GM12873 (cell line): ENCODE measurements at regions not wholly inside any gene's neighbourhood (a gene's known extent, or its start where the extent isn't known, plus 50 kb on each side); places are given as distances from the start of the nearest gene placed in this dataset.

Experiments used
- TF ChIP-seq, protein P1 (sequence below): IDR thresholded peaks from 2 replicates; pipeline ENCODE4 v1.5.1; 2012; ENCODE audit warnings: low read depth, mild to moderate bottlenecking, moderate library complexity, low read length, control low read depth; ENCODE audit not compliant: insufficient read depth; ENCODE audit errors: missing control alignments

DNA sequence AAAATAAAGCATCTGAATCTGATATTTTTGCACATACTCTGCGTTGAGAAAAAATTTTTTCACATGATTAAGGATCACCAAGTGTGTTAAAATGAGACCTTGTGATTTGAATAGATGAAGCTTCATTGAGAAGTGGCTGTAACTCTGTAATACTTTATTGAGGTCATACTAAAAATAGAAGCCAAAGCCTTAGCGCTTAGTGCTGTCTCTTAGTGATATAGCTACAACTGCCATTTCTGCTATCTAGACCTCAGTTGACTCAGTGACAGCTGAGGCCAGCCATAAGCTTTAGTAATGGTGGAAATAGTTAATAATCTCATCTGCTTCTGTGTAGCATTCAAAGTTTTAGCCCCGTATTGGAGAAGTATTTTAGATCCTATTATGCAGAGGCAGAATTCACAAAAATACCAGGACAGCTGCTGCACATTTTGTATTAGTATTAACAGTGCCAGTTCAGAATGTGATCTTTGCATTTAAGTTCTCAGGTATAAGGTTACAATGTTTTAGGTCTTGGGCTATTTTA lies 107.4 kb upstream of the SGCD start:
- TF ChIP-seq, protein P1, sequence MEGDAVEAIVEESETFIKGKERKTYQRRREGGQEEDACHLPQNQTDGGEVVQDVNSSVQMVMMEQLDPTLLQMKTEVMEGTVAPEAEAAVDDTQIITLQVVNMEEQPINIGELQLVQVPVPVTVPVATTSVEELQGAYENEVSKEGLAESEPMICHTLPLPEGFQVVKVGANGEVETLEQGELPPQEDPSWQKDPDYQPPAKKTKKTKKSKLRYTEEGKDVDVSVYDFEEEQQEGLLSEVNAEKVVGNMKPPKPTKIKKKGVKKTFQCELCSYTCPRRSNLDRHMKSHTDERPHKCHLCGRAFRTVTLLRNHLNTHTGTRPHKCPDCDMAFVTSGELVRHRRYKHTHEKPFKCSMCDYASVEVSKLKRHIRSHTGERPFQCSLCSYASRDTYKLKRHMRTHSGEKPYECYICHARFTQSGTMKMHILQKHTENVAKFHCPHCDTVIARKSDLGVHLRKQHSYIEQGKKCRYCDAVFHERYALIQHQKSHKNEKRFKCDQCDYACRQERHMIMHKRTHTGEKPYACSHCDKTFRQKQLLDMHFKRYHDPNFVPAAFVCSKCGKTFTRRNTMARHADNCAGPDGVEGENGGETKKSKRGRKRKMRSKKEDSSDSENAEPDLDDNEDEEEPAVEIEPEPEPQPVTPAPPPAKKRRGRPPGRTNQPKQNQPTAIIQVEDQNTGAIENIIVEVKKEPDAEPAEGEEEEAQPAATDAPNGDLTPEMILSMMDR: no peak

- TF ChIP-seq, protein P1: no peak
These were observed 105.1 kb upstream of the SGCD start for GRCh38 chr5:156221816-156222215.

- TF ChIP-seq, protein P1: no peak
These were observed 103.4 kb upstream of the SGCD start for GRCh38 chr5:156223547-156223946.

GRCh38 chr5:156230887-156231286 lies 96.1 kb upstream of the SGCD start:
- TF ChIP-seq, protein P1: no peak

GRCh38 chr5:156232251-156232869 lies 94.6 kb upstream of the SGCD start:
- TF ChIP-seq, protein P1: no peak

DNA sequence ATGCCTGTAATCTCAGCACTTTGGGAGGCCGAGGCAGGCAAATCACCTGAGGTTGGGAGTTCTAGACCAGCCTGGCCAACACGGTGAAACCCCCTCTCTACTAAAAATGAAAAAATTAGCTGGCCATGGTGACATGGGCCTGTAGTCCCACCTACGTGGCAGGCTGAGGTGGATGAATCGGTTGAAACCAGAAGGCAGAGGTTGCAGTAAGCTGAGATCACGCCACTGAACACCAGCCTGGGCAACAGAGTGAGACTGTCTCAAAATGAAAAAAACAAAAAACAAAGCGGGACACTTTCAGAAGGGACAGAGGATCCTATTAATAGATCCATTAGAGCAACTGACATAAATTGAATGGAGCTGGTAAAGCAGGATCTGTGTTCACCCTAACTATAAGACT lies 89.6 kb upstream of the SGCD start:
- TF ChIP-seq, protein P1: no peak

- TF ChIP-seq, protein P1: no peak
These were observed 87.2 kb upstream of the SGCD start for GRCh38 chr5:156239800-156240199.
